Naive thymus-derived CD4-positive, alpha-beta T cell (primary cell): ENCODE measurements at regions not wholly inside any gene's neighbourhood (a gene's known extent, or its start where the extent isn't known, plus 50 kb on each side); places are given as distances from the start of the nearest gene placed in this dataset.

Source experiments
- ATAC-seq: fragments of 150-1000 bp; cut with Tn5 transposase; 2 replicates; pipeline ENCODE4 v1.10.0; 2021; ENCODE audit warnings: mild to moderate bottlenecking, moderate library complexity
- CTCF ChIA-PET: fragments of 350-600 bp; sonication (Branson Sonifier 250); formaldehyde crosslinking; loops from one replicate; lab custom pipeline; 2021; ENCODE audit warnings: antibody characterized with exemption; lab: Charles Lee
- POLR2A ChIA-PET: fragments of 350-600 bp; sonication (Branson Sonifier 250); formaldehyde crosslinking; loops from one replicate; lab custom pipeline; 2021; ENCODE audit warnings: antibody characterized with exemption, inconsistent platforms; lab: Charles Lee
- DNase-seq, 9 donors: peaks; one replicate each; pipeline versions ENCODE4 v3.0.0 to v3.0.0-alpha.2; 2020 to 2022; ENCODE audit warnings: mixed read lengths in 1 of 9
- H3K27ac ChIP-seq: one replicate; pipeline ENCODE4 v1.7.0; 2013; ENCODE audit warnings: mild to moderate bottlenecking, low read depth, low read length, moderate library complexity
- H3K27me3 ChIP-seq, 2 donors: one replicate each; pipeline ENCODE4 v1.7.0; 2013; ENCODE audit warnings: low read length in 2 of 2, mild to moderate bottlenecking in 2 of 2, moderate library complexity in 2 of 2; ENCODE audit not compliant: control insufficient read depth in 2 of 2, insufficient read depth in 2 of 2
- H3K36me3 ChIP-seq, 3 experiments: 1 replicate in 2 of 3; 2 replicates in 1 of 3; pipeline ENCODE4 v1.7.0; 2013; ENCODE audit warnings: low read length in 3 of 3, mild to moderate bottlenecking in 3 of 3, moderate library complexity in 1 of 3; ENCODE audit not compliant: insufficient read depth in 3 of 3, control insufficient read depth in 2 of 3
- H3K4me1 ChIP-seq, 2 donors: one replicate each; pipeline ENCODE4 v1.7.0; 2013; ENCODE audit warnings: low read length in 2 of 2, mild to moderate bottlenecking in 2 of 2, moderate library complexity in 1 of 2; ENCODE audit not compliant: control insufficient read depth in 2 of 2, insufficient read depth in 2 of 2
- H3K4me3 ChIP-seq: 2 replicates; pipeline ENCODE4 v1.7.0; 2013; ENCODE audit warnings: mild to moderate bottlenecking, low read length
- H3K9me3 ChIP-seq, 3 experiments: 1 replicate in 2 of 3; 2 replicates in 1 of 3; pipeline ENCODE4 v1.7.0; 2013; ENCODE audit warnings: low read length in 3 of 3; ENCODE audit not compliant: control insufficient read depth in 2 of 3
- H3K27ac Mint-ChIP-seq, 9 donors: one replicate each; pipeline ENCODE4 v1.8.0; 2020 to 2022; ENCODE audit warnings: mixed read lengths in 9 of 9, mild to moderate bottlenecking in 8 of 9, moderate library complexity in 5 of 9, inconsistent platforms in 2 of 9
- H3K27me3 Mint-ChIP-seq, 5 donors: one replicate each; pipeline ENCODE4 v1.8.0; 2021 to 2022; ENCODE audit warnings: mixed read lengths in 5 of 5, mild to moderate bottlenecking in 1 of 5
- H3K36me3 Mint-ChIP-seq, 5 donors: one replicate each; pipeline ENCODE4 v1.8.0; 2020 to 2022; ENCODE audit warnings: mixed read lengths in 5 of 5, mild to moderate bottlenecking in 3 of 5, inconsistent platforms in 1 of 5
- H3K4me1 Mint-ChIP-seq, 7 donors: one replicate each; pipeline ENCODE4 v1.8.0; 2020 to 2022; ENCODE audit warnings: mixed read lengths in 7 of 7, mild to moderate bottlenecking in 3 of 7, inconsistent platforms in 1 of 7
- H3K4me3 Mint-ChIP-seq, 10 donors: one replicate each; pipeline ENCODE4 v1.8.0; 2020 to 2022; ENCODE audit warnings: mild to moderate bottlenecking in 10 of 10, mixed read lengths in 10 of 10, moderate library complexity in 6 of 10, inconsistent platforms in 2 of 10
- H3K9me3 Mint-ChIP-seq, 11 donors: one replicate each; pipeline ENCODE4 v1.8.0; 2020 to 2022; ENCODE audit warnings: mixed read lengths in 11 of 11, mild to moderate bottlenecking in 4 of 11, inconsistent platforms in 1 of 11, moderate library complexity in 1 of 11
- intact Hi-C, 2 donors: fragments of 100-400 bp; cut with micrococcal nuclease; formaldehyde crosslinking; loops; one replicate each; pipeline ENCODE4 v1.15.1; 2023

- Mint-ChIP-seq H3K36me3 (peaks cover 0 to 38% (median 0%) of the 10 kb centered on the region in 5 donors), H3K27me3 (peaks cover 0 to 6% (median 0%) of the 10 kb centered on the region in 5 donors)
These were observed 665.4 kb upstream of the CBLB start for GRCh38 chr3:106534206-106534605.

GRCh38 chr3:106540743-106541142 lies 671.9 kb upstream of the CBLB start:
- Histone ChIP-seq H3K4me1 (no peaks in the 10 kb centered on the region), H3K36me3 (no peaks in the 10 kb centered on the region), H3K27me3 (no peaks in the 10 kb centered on the region), H3K4me3 (no peak overlapping the region), H3K9me3 (no peaks in the 10 kb centered on the region), H3K27ac (no peak overlapping the region)
- ATAC-seq: no peak
- CTCF ChIA-PET: no interaction called here
- H3K27me3 Mint-ChIP-seq: peaks cover 0 to 6% (median 0%) of the 10 kb centered on the region in 5 donors
- H3K4me3 Mint-ChIP-seq: no peak overlapping the region
- POLR2A ChIA-PET: no interaction called here
- intact Hi-C loops: no loop called here
- peaks cover 0 to 15% (median 0%) of the 10 kb centered on the region in 5 donors for H3K36me3 Mint-ChIP-seq
- DNase-seq: no peak
- peaks cover 5 to 35% (median 10%) of the 10 kb centered on the region in 11 donors for H3K9me3 Mint-ChIP-seq
- no peak overlapping the region for H3K27ac Mint-ChIP-seq
- no peaks in the 10 kb centered on the region for H3K4me1 Mint-ChIP-seq

More at GRCh38 chr3:106534206-106534605, 665.4 kb upstream of the CBLB start:
- Histone ChIP-seq H3K27me3 (no peaks in the 10 kb centered on the region), H3K36me3 (no peaks in the 10 kb centered on the region), H3K9me3 (no peaks in the 10 kb centered on the region), H3K27ac (no peak overlapping the region), H3K4me1 (peaks cover 0 to 4% of the 10 kb centered on the region in 2 donors), H3K4me3 (no peak overlapping the region)
- intact Hi-C loops: no loop called here
- no peak overlapping the region for H3K4me3 Mint-ChIP-seq
- peaks cover 1 to 42% (median 12%) of the 10 kb centered on the region in 11 donors for H3K9me3 Mint-ChIP-seq
- H3K27ac Mint-ChIP-seq: no peak overlapping the region
- POLR2A ChIA-PET: no interaction called here
- peak in 1 of 9 donors; percentile 51 for DNase-seq
- CTCF ChIA-PET: no interaction called here
- H3K4me1 Mint-ChIP-seq: peaks cover 0 to 14% (median 0%) of the 10 kb centered on the region in 7 donors
- ATAC-seq: peak; percentile 85

GRCh38 chr3:106542101-106542769 lies 673.4 kb upstream of the CBLB start:
- no peaks in the 10 kb centered on the region for H3K4me1 ChIP-seq
- H3K9me3 ChIP-seq: no peaks in the 10 kb centered on the region
- no peak overlapping the region for H3K27ac Mint-ChIP-seq
- ATAC-seq (no peak), DNase-seq (no peak)
- ChIA-PET CTCF (no interaction called here), POLR2A (interaction anchor here (0.6 kb wide), 1 partner anchor 1070 kb away, joined by 3 read pairs; no protein-coding TSS in a partner anchor)
- intact Hi-C loops: no loop called here
- H3K27me3 Mint-ChIP-seq: no peaks in the 10 kb centered on the region
- no peak overlapping the region for H3K27ac ChIP-seq
- H3K36me3 Mint-ChIP-seq: peaks cover 0 to 3% (median 0%) of the 10 kb centered on the region in 5 donors
- H3K9me3 Mint-ChIP-seq: peaks cover 2 to 32% (median 9%) of the 10 kb centered on the region in 11 donors
- H3K36me3 ChIP-seq: no peaks in the 10 kb centered on the region
- H3K4me1 Mint-ChIP-seq: no peaks in the 10 kb centered on the region
- H3K27me3 ChIP-seq: no peaks in the 10 kb centered on the region
- H3K4me3 ChIP-seq: no peak overlapping the region
- no peak overlapping the region for H3K4me3 Mint-ChIP-seq

GRCh38 chr3:106552351-106553043 lies 683.7 kb upstream of the CBLB start:
- Mint-ChIP-seq H3K36me3 (peaks cover 0 to 4% (median 0%) of the 10 kb centered on the region in 5 donors), H3K4me1 (no peaks in the 10 kb centered on the region), H3K4me3 (no peak overlapping the region), H3K27me3 (no peaks in the 10 kb centered on the region), H3K9me3 (peaks cover 0 to 17% (median 2%) of the 10 kb centered on the region in 11 donors), H3K27ac (no peak overlapping the region)
- Histone ChIP-seq H3K27me3 (no peaks in the 10 kb centered on the region), H3K4me1 (no peaks in the 10 kb centered on the region), H3K27ac (no peak overlapping the region), H3K9me3 (peaks cover 0 to 3% (median 0%) of the 10 kb centered on the region in 3 experiments), H3K4me3 (no peak overlapping the region), H3K36me3 (no peaks in the 10 kb centered on the region)
- CTCF ChIA-PET: no interaction called here
- intact Hi-C loops: no loop called here
- ATAC-seq (no peak), DNase-seq (no peak)
- POLR2A ChIA-PET: no interaction called here

GRCh38 chr3:106560451-106560966 lies 691.7 kb upstream of the CBLB start:
- DNase-seq (no peak), ATAC-seq (no peak)
- POLR2A ChIA-PET: no interaction called here
- CTCF ChIA-PET: no interaction called here
- H3K4me1 Mint-ChIP-seq: peaks cover 0 to 4% (median 0%) of the 10 kb centered on the region in 7 donors
- no peaks in the 10 kb centered on the region for H3K27me3 ChIP-seq
- H3K4me3 ChIP-seq: no peak overlapping the region
- no peaks in the 10 kb centered on the region for H3K4me1 ChIP-seq
- intact Hi-C loops: no loop called here
- H3K36me3 Mint-ChIP-seq: no peaks in the 10 kb centered on the region
- H3K27ac ChIP-seq: no peak overlapping the region
- H3K36me3 ChIP-seq: no peaks in the 10 kb centered on the region
- H3K4me3 Mint-ChIP-seq: no peak overlapping the region
- H3K9me3 Mint-ChIP-seq: peaks cover 0 to 4% (median 0%) of the 10 kb centered on the region in 11 donors
- no peaks in the 10 kb centered on the region for H3K9me3 ChIP-seq
- no peak overlapping the region for H3K27ac Mint-ChIP-seq
- no peaks in the 10 kb centered on the region for H3K27me3 Mint-ChIP-seq

GRCh38 chr3:106566277-106566676 lies 697.5 kb upstream of the CBLB start:
- H3K9me3 ChIP-seq: no peaks in the 10 kb centered on the region
- ATAC-seq: no peak
- Mint-ChIP-seq H3K36me3 (no peaks in the 10 kb centered on the region), H3K27me3 (no peaks in the 10 kb centered on the region), H3K9me3 (peaks cover 0 to 2% (median 0%) of the 10 kb centered on the region in 11 donors), H3K27ac (no peak overlapping the region), H3K4me3 (no peak overlapping the region), H3K4me1 (no peaks in the 10 kb centered on the region)
- no peak for DNase-seq
- POLR2A ChIA-PET: no interaction called here
- H3K27ac ChIP-seq: no peak overlapping the region
- CTCF ChIA-PET: no interaction called here
- H3K4me1 ChIP-seq: no peaks in the 10 kb centered on the region
- no peaks in the 10 kb centered on the region for H3K27me3 ChIP-seq
- H3K36me3 ChIP-seq: no peaks in the 10 kb centered on the region
- no peak overlapping the region for H3K4me3 ChIP-seq
- intact Hi-C loops: no loop called here
